Sigmoid colon (tissue), 4 donors: ENCODE measurements at regions not wholly inside any gene's neighbourhood (a gene's known extent, or its start where the extent isn't known, plus 50 kb on each side); places are given as distances from the start of the nearest gene placed in this dataset.

Experiments used
- EP300 ChIP-seq, 4 donors: sonication (generic); formaldehyde crosslinking; IDR thresholded peaks; one replicate each; pipeline ENCODE4 v1.6.1; 2017; ENCODE audit warnings: antibody characterized with exemption in 4 of 4
- TF ChIP-seq, protein P1 (sequence below), 4 experiments: fragments of 450-650 bp in 3 of 4; fragments of 200-600 bp in 1 of 4; IDR thresholded peaks; one replicate each; pipeline ENCODE4 v1.5.1; 2016 to 2019; ENCODE audit warnings: antibody characterized with exemption in 4 of 4, mild to moderate bottlenecking in 3 of 4, moderate library complexity in 2 of 4

DNA sequence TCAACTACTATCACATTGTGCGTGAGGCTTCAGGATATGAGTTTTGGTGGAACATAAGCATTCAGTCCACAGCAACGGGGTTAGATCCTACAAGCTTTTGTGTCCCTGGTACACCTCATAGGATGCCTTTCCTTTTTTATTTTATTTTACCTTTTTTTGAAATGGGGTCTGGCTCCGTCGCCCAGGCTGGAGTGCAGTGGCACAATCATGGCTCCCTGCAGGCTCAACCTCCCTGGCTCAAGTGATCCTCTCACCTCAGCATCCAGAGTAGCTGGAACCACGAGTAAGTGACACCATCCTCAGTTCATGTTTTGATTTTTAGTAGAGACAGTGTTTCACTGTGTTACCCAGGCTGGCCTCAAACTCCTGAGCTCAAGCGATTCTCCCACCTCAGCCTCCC, 86.0 kb upstream of the RAI14 start:
- TF ChIP-seq, protein P1, sequence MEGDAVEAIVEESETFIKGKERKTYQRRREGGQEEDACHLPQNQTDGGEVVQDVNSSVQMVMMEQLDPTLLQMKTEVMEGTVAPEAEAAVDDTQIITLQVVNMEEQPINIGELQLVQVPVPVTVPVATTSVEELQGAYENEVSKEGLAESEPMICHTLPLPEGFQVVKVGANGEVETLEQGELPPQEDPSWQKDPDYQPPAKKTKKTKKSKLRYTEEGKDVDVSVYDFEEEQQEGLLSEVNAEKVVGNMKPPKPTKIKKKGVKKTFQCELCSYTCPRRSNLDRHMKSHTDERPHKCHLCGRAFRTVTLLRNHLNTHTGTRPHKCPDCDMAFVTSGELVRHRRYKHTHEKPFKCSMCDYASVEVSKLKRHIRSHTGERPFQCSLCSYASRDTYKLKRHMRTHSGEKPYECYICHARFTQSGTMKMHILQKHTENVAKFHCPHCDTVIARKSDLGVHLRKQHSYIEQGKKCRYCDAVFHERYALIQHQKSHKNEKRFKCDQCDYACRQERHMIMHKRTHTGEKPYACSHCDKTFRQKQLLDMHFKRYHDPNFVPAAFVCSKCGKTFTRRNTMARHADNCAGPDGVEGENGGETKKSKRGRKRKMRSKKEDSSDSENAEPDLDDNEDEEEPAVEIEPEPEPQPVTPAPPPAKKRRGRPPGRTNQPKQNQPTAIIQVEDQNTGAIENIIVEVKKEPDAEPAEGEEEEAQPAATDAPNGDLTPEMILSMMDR (IDR thresholded peaks at IDR 0.05): no peak
- no peak for TF ChIP-seq EP300 (IDR thresholded peaks at IDR 0.05)
